Fibroblast of villous mesenchyme (primary cell): ENCODE measurements at regions not wholly inside any gene's neighbourhood (a gene's known extent, or its start where the extent isn't known, plus 50 kb on each side); places are given as distances from the start of the nearest gene placed in this dataset.
"Not testable (repeated sequence)": the region's sequence is repeated elsewhere in the genome, so short reads cannot be mapped to it uniquely, and the experiment has no call there.

ENCODE experiments used
- DNase-seq: peaks from one replicate; pipeline ENCODE4 v3.0.0-alpha.2; 2010; ENCODE audit warnings: low read depth
- H3K4me3 ChIP-seq: 2 replicates; pipeline ENCODE4 v1.5.1; 2011; ENCODE audit warnings: low read depth, mild to moderate bottlenecking, low read length
- TF ChIP-seq, protein P1 (sequence below): IDR thresholded peaks from 2 replicates; pipeline ENCODE4 v1.5.1; 2012; ENCODE audit warnings: low read depth, mild to moderate bottlenecking, low read length; ENCODE audit not compliant: insufficient read depth

DNA sequence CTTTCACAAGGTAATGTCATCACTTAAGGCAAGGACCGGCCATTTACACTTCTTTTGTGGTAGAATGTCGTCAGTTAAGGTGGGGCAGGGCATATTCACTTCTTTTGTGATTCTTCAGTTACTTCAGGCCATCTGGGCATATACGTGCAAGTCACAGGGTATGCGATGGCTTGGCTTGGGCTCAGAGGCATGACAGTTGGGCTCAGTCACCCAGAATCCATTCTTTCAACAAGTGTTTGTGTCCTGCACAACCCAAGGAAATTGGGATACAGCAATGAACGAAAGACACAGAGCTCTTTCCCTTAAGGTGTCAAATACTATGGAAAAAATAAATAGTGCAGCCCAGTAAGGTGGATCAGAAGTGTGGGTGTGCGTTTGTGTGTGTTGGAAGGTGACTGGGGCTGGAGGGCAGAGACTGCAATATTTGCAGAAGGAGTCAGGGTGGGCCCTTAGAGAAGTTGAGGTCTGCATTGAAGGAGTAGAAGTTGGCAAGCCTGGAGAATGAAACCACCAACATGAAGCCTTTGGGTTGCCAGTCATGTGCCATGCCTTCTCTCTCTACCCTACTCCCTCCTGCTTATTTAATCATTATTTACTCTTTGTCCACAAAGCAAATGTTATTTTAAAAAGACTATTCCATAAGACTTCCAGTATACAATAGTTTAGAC, 222.8 kb upstream of the PRKCQ start:
- no peak for DNase-seq
- TF ChIP-seq, protein P1, sequence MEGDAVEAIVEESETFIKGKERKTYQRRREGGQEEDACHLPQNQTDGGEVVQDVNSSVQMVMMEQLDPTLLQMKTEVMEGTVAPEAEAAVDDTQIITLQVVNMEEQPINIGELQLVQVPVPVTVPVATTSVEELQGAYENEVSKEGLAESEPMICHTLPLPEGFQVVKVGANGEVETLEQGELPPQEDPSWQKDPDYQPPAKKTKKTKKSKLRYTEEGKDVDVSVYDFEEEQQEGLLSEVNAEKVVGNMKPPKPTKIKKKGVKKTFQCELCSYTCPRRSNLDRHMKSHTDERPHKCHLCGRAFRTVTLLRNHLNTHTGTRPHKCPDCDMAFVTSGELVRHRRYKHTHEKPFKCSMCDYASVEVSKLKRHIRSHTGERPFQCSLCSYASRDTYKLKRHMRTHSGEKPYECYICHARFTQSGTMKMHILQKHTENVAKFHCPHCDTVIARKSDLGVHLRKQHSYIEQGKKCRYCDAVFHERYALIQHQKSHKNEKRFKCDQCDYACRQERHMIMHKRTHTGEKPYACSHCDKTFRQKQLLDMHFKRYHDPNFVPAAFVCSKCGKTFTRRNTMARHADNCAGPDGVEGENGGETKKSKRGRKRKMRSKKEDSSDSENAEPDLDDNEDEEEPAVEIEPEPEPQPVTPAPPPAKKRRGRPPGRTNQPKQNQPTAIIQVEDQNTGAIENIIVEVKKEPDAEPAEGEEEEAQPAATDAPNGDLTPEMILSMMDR: no peak

DNA sequence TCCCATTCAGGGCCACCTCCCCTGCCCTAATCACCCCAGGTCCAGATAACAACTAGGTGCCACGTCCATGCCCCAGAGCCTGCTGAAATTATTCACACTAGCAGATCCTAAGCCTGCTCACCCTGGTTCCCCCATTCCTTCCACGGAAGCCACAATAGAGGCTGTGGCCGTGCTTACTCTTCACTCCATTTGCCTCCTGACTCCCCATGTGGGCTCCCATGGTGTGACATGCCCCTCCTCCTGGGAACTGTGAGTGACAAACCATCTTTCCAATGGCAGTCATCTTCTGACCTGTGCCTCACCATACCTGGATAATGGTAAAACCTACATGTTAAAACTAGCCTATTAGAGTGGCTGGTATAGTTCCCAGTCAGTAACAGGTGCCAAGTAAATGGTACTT, 216.2 kb upstream of the PRKCQ start:
- no peak for DNase-seq
- no peak overlapping the region for H3K4me3 ChIP-seq
- TF ChIP-seq, protein P1: no peak

More for the DNA sequence above, 222.8 kb upstream of the PRKCQ start:
- no peak overlapping the region for H3K4me3 ChIP-seq

DNA sequence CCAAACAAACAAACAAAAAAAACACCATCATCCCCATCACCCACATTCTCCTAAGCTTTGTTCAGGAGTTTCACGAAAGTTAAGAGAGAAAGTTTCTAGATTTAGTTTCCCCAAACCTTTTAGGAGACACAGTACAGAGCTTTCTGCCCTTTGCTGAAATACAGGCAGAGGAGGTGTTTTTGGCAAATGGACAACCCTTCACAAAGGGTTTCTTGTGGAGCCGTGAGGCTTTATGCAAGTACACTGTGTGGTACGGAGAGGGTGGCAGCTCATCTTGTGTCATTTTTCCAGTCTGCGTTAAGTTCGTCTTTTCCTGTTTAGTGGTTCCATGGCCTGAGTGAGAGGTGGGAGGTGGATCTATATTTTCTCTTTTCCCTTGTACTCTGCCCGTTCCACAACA, 215.5 kb upstream of the PRKCQ start:
- no peak for DNase-seq
- TF ChIP-seq, protein P1: no peak
- no peak overlapping the region for H3K4me3 ChIP-seq

DNA sequence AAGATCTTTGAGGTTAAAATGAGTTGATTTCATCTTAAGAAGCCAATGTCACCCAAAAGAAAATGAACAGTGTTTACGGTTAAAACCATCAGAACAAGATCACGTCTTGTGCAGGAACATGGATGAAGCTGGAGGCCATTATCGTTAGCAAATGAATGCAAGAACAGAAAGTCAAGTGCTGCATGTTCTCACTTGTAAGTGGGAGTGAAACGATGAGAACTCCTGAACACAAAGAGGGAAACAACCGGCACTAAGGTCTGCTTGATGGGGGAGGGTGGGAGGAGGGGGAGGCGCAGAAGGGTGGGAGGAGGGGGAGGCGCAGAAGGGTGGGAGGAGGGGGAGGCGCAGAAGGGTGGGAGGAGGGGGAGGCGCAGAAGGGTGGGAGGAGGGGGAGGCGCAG, 214.8 kb upstream of the PRKCQ start:
- not testable (repeated sequence) for H3K4me3 ChIP-seq, DNase-seq

DNA sequence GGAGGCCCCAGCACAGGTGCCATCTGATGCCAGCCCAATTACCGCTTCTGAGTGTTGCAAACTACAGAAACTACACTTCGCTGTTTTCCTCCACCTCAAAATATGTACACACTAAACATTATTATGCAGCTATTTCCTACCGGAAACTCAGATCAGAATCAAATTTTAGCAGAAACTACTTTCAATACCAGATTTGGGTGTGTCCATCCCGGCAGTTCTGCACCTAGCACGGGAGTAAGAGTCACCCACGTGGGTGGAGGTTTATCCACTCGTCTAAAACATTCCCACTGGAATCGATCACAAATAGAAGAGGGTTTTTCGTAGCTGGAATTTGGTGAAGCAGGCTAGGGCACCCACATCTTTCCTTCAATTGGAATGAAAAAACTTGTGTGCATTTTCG, 214.4 kb upstream of the PRKCQ start:
- no peak overlapping the region for H3K4me3 ChIP-seq
- TF ChIP-seq, protein P1: no peak
- no peak for DNase-seq

DNA sequence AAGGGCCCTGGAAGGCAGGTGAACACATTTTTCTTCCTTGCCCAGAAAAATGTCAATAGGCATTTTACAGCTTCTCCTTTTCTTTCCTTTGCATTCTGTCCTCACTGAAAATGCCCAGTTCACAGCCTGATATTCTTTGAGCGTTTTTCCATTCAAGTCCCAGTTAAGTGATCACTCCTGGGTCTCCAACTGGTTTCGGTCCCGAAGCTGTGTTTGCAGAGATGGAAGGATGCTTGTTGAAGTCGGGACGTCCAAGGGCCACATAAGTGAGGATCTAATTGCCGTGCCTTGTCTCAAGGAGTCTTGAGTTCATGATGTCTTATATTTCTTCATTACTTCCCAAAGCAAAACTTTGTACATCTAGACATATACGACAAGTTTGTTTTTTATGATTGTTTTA, 208.7 kb upstream of the PRKCQ start:
- H3K4me3 ChIP-seq: no peak overlapping the region
- no peak for DNase-seq
- TF ChIP-seq, protein P1: no peak

DNA sequence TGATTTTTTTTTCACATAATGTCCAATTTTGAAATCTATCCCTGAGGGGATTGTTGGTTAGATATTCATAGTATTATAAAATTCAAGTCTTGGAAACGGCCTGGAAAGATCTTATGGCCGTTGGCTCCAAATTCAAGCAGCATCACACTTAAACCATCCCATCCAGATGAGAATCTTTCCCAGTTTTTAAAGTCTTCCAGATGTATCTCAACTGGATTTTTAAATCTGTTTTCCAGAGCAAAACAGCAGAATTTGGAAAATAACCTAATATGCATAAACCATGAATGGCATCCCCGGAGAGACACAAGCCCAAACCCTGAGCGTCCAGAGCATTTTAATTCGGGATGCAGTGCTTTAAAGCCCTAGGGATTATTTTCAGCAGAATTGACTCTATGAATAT, 208.2 kb upstream of the PRKCQ start:
- no peak overlapping the region for H3K4me3 ChIP-seq
- TF ChIP-seq, protein P1: no peak
- no peak for DNase-seq
